Adrenal gland (tissue), 9 donors: ENCODE measurements at regions not wholly inside any gene's neighbourhood (a gene's known extent, or its start where the extent isn't known, plus 50 kb on each side); places are given as distances from the start of the nearest gene placed in this dataset.

ENCODE experiments used
- DNase-seq, 7 donors: peaks; one replicate each; pipeline ENCODE4 v3.0.0-alpha.2; 2019 to 2020
- H3K27ac ChIP-seq, 5 donors: fragments of 200-600 bp; sonication (generic) in 4 of 5; 1 replicate in 3 of 5; 2 replicates in 2 of 5; pipeline versions ENCODE4 v1.5.1 to v1.8.0; 2016 to 2020; ENCODE audit warnings: mild to moderate bottlenecking in 1 of 5
- H3K27me3 ChIP-seq: fragments of 200-600 bp; 2 replicates; pipeline ENCODE4 v1.8.0; 2021
- H3K36me3 ChIP-seq, 2 donors: fragments of 200-600 bp; replicated peaks in 1 of 2; 1 replicate in 1 of 2; 2 replicates in 1 of 2; pipeline versions ENCODE4 v1.5.1 to v1.8.0; 2018 to 2022
- H3K4me1 ChIP-seq, 2 donors: fragments of 200-600 bp; replicated peaks in 1 of 2; 1 replicate in 1 of 2; 2 replicates in 1 of 2; pipeline versions ENCODE4 v1.5.1 to v1.8.0; 2018 to 2021
- H3K4me3 ChIP-seq, 4 donors: fragments of 200-600 bp; sonication (generic) in 3 of 4; one replicate each; pipeline ENCODE4 v1.5.1; 2016 to 2018
- H3K9me3 ChIP-seq, 3 donors: fragments of 200-600 bp; sonication (generic) in 1 of 3; replicated peaks in 1 of 3; 1 replicate in 2 of 3; 2 replicates in 1 of 3; pipeline versions ENCODE4 v1.5.1 to v1.8.0; 2016 to 2021
- POLR2A ChIP-seq, 2 donors: fragments of 450-650 bp; IDR thresholded peaks; one replicate each; pipeline ENCODE4 v1.6.1; 2017; ENCODE audit warnings: antibody characterized with exemption in 2 of 2, mild to moderate bottlenecking in 2 of 2, moderate library complexity in 1 of 2
- WGBS, 4 donors: extraction: QIAGEN DNeasy Blood & Tissue Kit in 2 of 4; methylation state at CpG; one replicate each; pipeline versions ENCODE4 v1.1.5 to v1.1.7; 2013 to 2017; 5-methylcytosine and 5-hydroxymethylcytosine counted together
- intact Hi-C, 2 donors: fragments of 100-400 bp; cut with DNase I; formaldehyde crosslinking; loops; one replicate each; pipeline versions ENCODE4 v1.14.1 to v1.15.0; 2022 to 2023
- TF ChIP-seq, protein P1 (sequence below), 6 experiments: fragments of 450-650 bp in 4 of 6; fragments of 200-600 bp in 2 of 6; sonication (generic) in 1 of 6; IDR thresholded peaks; 1 replicate in 5 of 6; 2 replicates in 1 of 6; pipeline versions ENCODE4 v1.5.1 to v1.8.0; 2016 to 2021; ENCODE audit warnings: antibody characterized with exemption in 6 of 6, mild to moderate bottlenecking in 2 of 6, moderate library complexity in 1 of 6
- donor health status: healthy with polysubstance abuse.
- donor health status: Bipolar disorder and iron deficiency.
- donor health status: DM: yes; HTN: yes; CAD: no.
- donor health status: DM: no; HTN: no; CAD: no.
- donor health status: DM: no; HTN: no; CAD: no.

DNA sequence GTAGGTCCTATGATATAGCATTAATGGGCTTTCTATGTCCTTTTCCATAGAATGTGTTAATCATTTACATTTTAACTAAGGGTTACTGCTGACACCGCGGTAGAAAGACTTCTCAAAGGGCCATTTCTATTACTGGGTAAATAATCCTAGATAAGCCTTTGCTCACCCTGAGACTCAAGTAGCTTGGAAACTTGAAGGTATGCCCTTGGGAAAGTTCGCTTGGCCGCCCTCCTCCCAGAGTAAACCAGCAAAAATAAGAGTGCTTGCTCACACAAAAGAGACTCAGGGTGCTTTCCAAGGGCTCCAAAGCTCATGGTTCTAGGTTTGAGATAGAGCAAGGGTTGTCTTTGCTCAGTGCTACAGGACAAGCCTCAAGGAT, 85.8 kb upstream of the TMPRSS2 start:
- no peak overlapping the region for H3K4me3 ChIP-seq
- intact Hi-C loops = no loop called here
- H3K27ac ChIP-seq = no peak overlapping the region
- no peaks in the 10 kb centered on the region for H3K4me1 ChIP-seq
- peak in 1 of 7 donors; percentile 7 for DNase-seq
- H3K36me3 ChIP-seq = no peaks in the 10 kb centered on the region
- 67 to 70% (median 68%) methylated on average over 4 of the region's 4 CpGs for WGBS, 4 donors
- no peaks in the 10 kb centered on the region for H3K9me3 ChIP-seq
- TF ChIP-seq POLR2A (IDR thresholded peaks at IDR 0.05) = no peak
- H3K27me3 ChIP-seq = no peaks in the 10 kb centered on the region

GRCh38 chr21:41593051-41593759, 85.2 kb upstream of the TMPRSS2 start:
- intact Hi-C loops = no loop called here
- DNase-seq = peak in 1 of 7 donors; percentile 24
- TF ChIP-seq POLR2A (IDR thresholded peaks at IDR 0.05) = no peak
- TF ChIP-seq, protein P1, sequence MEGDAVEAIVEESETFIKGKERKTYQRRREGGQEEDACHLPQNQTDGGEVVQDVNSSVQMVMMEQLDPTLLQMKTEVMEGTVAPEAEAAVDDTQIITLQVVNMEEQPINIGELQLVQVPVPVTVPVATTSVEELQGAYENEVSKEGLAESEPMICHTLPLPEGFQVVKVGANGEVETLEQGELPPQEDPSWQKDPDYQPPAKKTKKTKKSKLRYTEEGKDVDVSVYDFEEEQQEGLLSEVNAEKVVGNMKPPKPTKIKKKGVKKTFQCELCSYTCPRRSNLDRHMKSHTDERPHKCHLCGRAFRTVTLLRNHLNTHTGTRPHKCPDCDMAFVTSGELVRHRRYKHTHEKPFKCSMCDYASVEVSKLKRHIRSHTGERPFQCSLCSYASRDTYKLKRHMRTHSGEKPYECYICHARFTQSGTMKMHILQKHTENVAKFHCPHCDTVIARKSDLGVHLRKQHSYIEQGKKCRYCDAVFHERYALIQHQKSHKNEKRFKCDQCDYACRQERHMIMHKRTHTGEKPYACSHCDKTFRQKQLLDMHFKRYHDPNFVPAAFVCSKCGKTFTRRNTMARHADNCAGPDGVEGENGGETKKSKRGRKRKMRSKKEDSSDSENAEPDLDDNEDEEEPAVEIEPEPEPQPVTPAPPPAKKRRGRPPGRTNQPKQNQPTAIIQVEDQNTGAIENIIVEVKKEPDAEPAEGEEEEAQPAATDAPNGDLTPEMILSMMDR (IDR thresholded peaks at IDR 0.05) = no peak
- H3K27ac ChIP-seq = no peak overlapping the region
- 72 to 79% (median 77%) methylated on average over 11 to 12 of the region's 12 CpGs for WGBS, 4 donors
- no peaks in the 10 kb centered on the region for H3K36me3 ChIP-seq
- no peaks in the 10 kb centered on the region for H3K27me3 ChIP-seq
- no peaks in the 10 kb centered on the region for H3K4me1 ChIP-seq
- H3K4me3 ChIP-seq = no peak overlapping the region
- H3K9me3 ChIP-seq = no peaks in the 10 kb centered on the region

DNA sequence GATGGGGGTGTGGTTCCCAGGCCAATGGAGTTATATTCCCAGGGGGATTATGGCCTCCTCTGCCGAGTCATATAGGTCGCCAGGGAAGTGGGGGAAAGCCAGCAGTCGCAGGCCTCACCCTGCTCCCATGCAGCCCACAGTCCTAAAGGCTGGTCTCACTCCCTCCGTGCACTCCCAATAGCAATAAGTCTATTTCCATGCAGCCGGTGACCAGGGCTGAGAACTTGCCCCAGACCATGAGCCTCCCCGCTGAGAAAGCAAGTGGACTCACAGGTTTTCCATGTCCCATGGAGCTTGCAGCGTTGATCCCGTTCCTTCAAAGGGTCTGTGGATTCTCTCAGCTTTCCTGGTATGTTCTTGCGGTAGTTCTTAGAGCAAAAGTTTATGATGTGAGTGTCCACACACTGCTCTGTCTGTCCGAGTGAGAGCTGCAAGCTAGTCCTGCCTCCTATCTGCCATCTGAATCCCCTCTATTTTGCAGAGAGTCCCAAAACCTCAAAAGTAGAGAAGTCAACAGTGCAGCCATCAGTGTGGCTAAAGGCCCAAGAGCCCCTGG, 81.7 kb upstream of the TMPRSS2 start:
- TF ChIP-seq, protein P1 (IDR thresholded peaks at IDR 0.05) = no peak
- no peak for TF ChIP-seq POLR2A (IDR thresholded peaks at IDR 0.05)
- Histone ChIP-seq H3K9me3 (no peaks in the 10 kb centered on the region), H3K4me1 (no peaks in the 10 kb centered on the region), H3K27me3 (no peaks in the 10 kb centered on the region), H3K36me3 (no peaks in the 10 kb centered on the region), H3K27ac (no peak overlapping the region), H3K4me3 (no peak overlapping the region)
- WGBS, 4 donors = 89 to 99% (median 94%) methylated on average over 7 to 10 of the region's 10 CpGs
- intact Hi-C loops = no loop called here
- DNase-seq = peak in 1 of 7 donors; percentile 18

GRCh38 chr21:41589131-41589530, 81.2 kb upstream of the TMPRSS2 start:
- Histone ChIP-seq H3K9me3 (no peaks in the 10 kb centered on the region), H3K4me3 (no peak overlapping the region), H3K27ac (no peak overlapping the region), H3K4me1 (no peaks in the 10 kb centered on the region), H3K27me3 (no peaks in the 10 kb centered on the region), H3K36me3 (no peaks in the 10 kb centered on the region)
- DNase-seq = peak in 1 of 7 donors; percentile 10
- intact Hi-C loops = no loop called here
- TF ChIP-seq, protein P1 (IDR thresholded peaks at IDR 0.05) = no peak
- no peak for TF ChIP-seq POLR2A (IDR thresholded peaks at IDR 0.05)
- 83 to 100% (median 89%) methylated on average over 2 of the region's 2 CpGs for WGBS, 4 donors
